HG02852 (cell line): ENCODE measurements at regions not wholly inside any gene's neighbourhood (a gene's known extent, or its start where the extent isn't known, plus 50 kb on each side); places are given as distances from the start of the nearest gene placed in this dataset.

Experiments used
- ATAC-seq: cut with Tn5 transposase; IDR thresholded peaks from one replicate; pipeline ENCODE4 v1.9.1; 2021; ENCODE audit warnings: mild to moderate bottlenecking, moderate library complexity; ENCODE audit not compliant: unreplicated experiment

- no peak for ATAC-seq
Measured at GRCh38 chr1:182295697-182296096, 95.9 kb downstream of the GLUL start.

GRCh38 chr1:182293119-182293589, 98.4 kb downstream of the GLUL start:
- ATAC-seq = no peak

GRCh38 chr1:182292193-182292741, 99.3 kb downstream of the GLUL start:
- no peak for ATAC-seq

- ATAC-seq = no peak
Measured at GRCh38 chr1:182291584-182292192, 99.9 kb downstream of the GLUL start.

GRCh38 chr1:182288749-182289604, 102.6 kb downstream of the GLUL start:
- ATAC-seq = no peak

- no peak for ATAC-seq
Measured at GRCh38 chr1:182286761-182287160, 104.8 kb downstream of the GLUL start.

- no peak for ATAC-seq
Measured at GRCh38 chr1:182283746-182284544, 107.6 kb downstream of the GLUL start.

- ATAC-seq = no peak
Measured at GRCh38 chr1:182281541-182281940, 110.0 kb downstream of the GLUL start.

- ATAC-seq = no peak
Measured at GRCh38 chr1:182280504-182280900, 111.1 kb downstream of the GLUL start.

- no peak for ATAC-seq
Measured at GRCh38 chr1:182279724-182280503, 111.7 kb downstream of the GLUL start.

GRCh38 chr1:182279302-182279701, 112.3 kb downstream of the GLUL start:
- ATAC-seq = no peak

- ATAC-seq = no peak
Measured at GRCh38 chr1:182278144-182279054, 113.2 kb downstream of the GLUL start.

GRCh38 chr1:182275271-182275670, 116.3 kb downstream of the GLUL start:
- no peak for ATAC-seq

GRCh38 chr1:182274618-182275017, 117.0 kb downstream of the GLUL start:
- ATAC-seq = no peak

- ATAC-seq = no peak
Measured at GRCh38 chr1:182270731-182271130, 120.9 kb downstream of the GLUL start.

- no peak for ATAC-seq
Measured at GRCh38 chr1:182269097-182269496, 122.5 kb downstream of the GLUL start.

- ATAC-seq = no peak
Measured at GRCh38 chr1:182268669-182269068, 122.9 kb downstream of the GLUL start.

GRCh38 chr1:182264185-182264584, 127.4 kb downstream of the GLUL start:
- no peak for ATAC-seq

- no peak for ATAC-seq
Measured at GRCh38 chr1:182263706-182264105, 127.9 kb downstream of the GLUL start.
